ENCODE measurements at regions not wholly inside any gene's neighbourhood (a gene's known extent, or its start where the extent isn't known, plus 50 kb on each side); places are given as distances from the start of the nearest gene placed in this dataset.

DNA sequence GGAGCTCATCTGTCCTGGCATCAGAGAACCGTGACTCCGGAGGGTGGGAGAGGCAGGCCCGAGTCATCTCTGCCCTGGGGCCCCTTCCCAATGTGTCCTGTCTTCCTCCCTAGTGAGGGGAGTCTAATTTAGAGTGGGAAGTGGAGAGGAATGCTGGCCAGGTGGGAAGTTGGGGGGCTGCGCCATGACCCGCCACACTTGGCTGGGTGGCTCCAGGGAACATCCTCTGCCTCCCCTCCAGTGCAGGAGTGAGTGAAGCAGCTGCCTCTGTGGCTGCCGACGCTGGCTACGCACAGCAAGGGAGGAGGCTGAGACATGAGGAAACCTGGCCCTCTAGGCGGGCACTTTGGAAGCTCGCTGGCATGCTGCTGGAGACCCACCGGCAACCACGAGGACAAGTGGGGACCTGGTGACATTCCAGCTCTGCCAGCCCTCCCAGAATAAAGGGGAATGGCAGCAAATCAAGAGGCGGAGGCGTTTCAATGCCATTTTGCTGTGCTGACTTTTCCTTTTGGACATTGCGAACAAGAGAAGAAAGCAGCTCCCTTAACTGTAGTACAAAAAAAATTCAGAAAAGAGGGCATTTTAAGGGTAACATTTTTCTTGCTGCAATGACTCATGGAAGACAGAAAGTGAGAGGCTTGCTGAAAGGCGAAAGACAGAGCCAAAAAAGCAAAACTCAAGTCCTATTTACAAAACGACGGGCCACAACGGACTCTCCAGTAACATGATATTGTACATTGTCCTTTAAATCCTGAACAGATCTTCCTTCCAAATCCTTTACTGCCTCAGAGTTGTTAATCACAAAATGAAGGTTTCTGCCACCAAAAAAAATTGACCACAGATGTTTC lies 121.2 kb upstream of the PITRM1 start:
- no peak for DNase-seq (ENCODE audit: low read depth in 4 of 4, low spot score in 3 of 4)

DNA sequence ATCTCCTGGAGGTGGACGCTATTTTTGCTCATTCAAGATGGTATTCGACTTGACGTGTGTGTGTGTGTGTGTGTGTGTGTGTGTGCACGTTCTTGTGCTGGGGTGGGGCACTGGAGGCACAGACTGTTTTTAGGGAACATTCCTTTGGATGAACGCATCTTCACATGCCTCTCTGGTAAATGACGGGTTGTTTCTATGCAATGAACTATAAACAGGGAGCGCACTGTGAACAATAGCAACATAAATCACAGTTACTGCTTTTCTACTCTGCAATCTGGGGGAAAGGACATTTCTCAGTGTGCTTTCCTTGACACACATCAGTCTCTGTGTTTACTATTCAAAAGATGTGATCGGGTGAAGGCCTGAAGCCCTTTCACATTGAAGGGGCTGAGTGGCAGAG lies 120.1 kb upstream of the PITRM1 start:
- DNase-seq (ENCODE audit: low read depth in 4 of 4, low spot score in 3 of 4) = no peak

DNA sequence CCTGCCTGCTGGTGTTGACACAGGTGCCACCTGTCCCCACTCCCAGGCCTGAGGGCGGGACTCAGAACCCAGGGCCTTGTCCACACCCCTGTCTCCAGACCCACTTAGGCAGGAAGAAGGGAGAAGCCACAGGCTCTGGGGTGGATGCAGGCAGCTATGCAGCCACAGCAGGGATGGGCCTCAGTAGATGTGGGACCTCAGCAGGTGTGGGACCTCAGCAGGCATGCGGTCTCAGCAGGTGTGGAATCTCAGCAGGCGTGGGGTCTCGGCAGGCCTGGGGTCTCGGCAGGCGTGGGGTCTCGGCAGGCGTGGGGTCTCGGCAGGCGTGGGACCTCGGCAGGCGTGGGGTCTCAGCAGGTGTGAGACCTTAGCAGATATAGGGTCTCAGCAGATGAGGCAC lies 118.0 kb upstream of the PITRM1 start:
- DNase-seq (ENCODE audit: low read depth in 4 of 4, low spot score in 3 of 4) = no peak

DNA sequence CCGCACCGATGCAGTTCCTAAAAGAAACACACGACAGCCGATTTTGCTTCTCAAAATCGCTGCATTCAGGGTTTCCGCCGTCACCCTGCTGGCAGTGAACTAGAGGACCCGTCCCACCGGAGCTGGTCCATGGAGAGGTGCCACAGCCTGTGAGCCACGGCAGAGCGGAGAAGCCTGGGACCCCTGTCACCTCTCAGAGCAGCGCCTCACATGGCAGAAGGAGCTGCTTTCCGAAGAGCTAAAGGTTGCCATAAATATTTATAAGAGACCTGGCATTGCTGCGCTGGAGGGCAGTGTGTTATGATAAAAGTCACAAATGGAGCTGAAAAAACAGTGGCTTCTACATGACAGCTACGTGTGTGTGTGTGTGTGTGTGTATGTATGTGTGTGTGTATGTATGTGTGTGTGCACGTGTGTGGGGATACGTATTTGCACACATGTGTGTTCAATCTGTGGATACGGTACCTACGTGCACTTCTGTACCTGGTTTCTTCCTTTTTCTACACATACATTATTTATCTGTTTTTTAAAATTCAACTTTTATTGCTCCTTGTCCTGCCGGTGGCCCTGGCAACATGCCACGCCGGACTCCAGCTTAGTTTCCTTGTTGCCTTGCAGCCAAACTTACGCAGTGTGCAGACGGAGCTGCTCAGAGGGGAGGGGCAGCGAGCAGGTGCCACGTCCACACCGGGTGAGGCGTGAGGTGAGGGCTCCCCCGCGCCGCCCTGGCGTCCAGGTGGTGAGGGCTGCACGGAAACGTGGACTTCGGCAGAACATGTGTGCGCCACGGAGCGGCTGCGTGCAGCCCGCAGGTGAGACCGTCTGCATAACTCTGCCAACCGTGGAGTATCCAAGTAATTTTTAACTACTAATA lies 115.2 kb upstream of the PITRM1 start:
- DNase-seq (ENCODE audit: low read depth in 4 of 4, low spot score in 3 of 4) = no peak

DNA sequence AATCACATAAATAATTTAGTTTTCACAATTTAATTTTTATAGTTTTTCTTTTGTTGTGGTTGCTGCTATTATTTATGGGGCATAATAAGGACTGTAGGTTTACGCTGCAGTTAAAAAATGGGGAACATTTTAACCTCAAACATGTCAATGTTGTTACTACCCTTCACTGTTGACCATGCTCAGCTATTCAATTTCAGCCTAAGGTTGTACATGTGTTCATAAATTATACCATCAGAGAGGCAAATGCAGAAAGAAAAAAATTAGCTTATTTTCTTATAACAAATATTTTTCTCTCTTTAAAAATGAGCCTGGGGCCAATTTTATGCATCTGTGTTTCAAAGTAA lies 110.1 kb upstream of the PITRM1 start:
- no peak for DNase-seq (ENCODE audit: low read depth in 4 of 4, low spot score in 3 of 4)

DNA sequence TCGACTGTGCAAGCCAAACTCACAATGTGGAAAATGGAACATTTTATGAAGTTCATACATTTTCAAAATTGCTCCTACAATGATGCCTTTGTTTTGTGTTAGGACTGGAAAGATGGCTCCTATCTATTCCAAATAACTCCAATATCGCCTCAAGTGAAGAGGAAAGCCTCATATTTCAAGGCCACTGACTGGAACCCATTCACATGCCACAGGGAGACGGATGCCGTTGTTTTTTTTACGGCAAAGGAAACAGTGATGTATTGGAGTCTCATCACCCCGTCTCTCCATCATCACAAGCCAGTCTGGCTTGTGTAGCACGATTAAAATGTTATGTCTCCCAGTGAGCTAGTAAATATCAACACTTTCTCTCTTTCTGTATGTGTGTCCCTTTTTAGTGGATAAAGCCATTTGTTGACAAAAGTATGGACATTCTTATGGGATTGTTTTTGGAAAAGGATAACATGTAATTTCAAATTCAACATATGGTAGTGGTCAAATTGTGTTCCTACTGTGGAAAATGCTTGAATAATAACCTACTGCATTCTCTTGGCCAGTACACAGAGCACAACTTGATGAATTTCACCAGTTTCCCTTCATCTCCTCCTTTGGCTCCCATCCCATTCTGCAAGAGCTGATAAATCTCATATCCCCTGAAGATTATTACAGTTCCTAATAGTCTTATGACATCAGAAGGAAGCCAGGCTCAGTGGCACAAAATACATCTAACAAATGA lies 109.5 kb upstream of the PITRM1 start:
- no peak for DNase-seq (ENCODE audit: low read depth in 4 of 4, low spot score in 3 of 4)

DNA sequence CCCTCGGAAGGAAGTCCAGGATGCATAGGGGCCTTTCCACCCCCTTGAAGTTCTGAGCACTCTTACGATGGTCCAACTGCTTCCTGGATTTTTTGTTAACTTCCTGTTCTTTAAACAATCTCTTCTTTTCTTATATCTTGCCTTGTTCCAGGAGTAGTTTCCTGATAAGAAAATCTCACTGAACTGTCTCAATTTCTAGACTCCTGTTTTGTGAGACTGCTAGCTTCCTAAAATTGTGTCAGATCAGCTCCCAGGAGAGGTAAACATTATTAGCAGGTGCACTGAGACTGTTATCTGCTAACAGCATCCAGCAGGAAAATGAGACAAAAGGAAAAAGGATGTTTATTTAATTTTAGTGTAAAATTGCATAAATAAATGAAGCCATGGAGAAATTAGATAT lies 106.2 kb upstream of the PITRM1 start:
- no peak for DNase-seq (ENCODE audit: low read depth in 4 of 4, low spot score in 3 of 4)

DNA sequence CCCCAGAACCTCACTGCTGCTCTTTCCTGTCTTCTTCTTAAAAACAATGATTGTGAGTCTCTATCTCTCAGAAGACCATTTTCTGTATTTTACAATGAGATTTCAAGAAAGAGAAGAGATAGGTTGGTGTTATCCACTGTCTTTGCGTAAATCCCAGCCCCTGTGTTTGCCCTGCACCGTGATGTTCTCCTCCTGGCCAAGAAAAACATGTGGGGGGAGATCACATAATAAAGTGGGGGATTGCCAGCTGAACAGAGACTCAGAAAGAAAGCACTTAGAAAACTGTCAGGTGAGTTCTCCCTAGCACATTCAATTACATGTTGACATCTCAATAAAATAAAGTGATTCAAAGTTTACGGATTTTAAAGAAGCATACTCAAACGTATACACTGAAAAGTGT lies 105.0 kb upstream of the PITRM1 start:
- no peak for DNase-seq (ENCODE audit: low read depth in 4 of 4, low spot score in 3 of 4)

DNA sequence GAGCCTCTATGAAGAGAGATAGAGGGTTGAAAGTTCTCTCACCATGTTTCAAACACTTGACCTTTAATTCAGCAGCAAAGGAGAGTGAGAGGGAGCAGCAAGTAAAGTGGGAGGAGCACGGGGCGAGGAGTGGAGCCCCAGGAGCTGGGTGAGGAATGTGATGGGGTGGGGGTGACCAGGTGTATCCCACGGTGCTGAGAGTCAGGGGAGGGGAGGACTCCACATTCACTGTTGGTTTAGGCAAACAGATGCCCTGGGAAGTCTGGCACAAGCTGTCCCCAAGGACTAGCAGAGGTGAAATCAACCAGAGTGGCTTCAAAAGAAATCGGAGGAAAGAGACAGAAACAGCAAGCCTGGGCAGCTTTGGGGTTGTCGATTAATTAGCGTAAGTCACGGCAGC lies 101.8 kb upstream of the PITRM1 start:
- no peak for DNase-seq (ENCODE audit: low read depth in 4 of 4, low spot score in 3 of 4)

DNA sequence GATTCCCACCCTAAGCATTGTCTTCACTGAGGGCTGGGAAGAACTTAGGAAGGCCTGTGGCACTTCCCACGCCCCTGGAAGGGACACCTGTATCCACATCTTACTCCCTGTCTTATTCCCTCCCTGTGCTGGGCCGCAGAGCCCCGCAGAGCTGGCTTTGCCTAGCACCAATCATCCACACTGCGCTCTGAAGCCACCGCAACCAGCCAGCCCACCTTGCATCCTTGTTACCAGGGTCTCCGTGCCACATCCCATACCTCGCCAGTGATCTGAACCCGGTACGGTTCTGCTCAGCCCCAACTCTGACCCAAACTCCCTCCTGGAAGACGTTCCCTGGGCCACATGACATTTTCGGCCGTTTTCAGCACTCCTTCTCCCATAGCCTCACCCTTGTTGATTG lies 101.4 kb upstream of the PITRM1 start:
- DNase-seq (ENCODE audit: low read depth in 4 of 4, low spot score in 3 of 4) = no peak

DNA sequence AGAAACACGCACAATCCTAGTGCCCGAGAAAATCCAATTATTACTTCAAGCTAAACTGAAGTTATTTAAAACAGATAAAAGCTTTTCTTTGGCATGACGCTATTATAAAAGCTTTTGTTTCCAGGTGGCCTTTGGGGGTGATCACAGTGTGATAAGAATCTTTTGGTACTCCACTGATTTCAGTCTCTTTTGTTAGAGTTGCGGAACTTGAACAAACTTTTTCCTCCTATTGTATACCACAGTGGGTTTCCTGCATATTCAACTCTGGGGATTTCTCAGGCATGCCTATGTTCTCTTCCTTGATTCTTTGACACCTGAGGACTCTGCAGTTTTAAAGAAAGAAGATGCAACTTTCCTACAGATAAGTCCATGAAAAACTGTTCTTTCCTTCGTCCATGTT lies 99.7 kb upstream of the PITRM1 start:
- DNase-seq (ENCODE audit: low read depth in 4 of 4, low spot score in 3 of 4) = no peak

DNA sequence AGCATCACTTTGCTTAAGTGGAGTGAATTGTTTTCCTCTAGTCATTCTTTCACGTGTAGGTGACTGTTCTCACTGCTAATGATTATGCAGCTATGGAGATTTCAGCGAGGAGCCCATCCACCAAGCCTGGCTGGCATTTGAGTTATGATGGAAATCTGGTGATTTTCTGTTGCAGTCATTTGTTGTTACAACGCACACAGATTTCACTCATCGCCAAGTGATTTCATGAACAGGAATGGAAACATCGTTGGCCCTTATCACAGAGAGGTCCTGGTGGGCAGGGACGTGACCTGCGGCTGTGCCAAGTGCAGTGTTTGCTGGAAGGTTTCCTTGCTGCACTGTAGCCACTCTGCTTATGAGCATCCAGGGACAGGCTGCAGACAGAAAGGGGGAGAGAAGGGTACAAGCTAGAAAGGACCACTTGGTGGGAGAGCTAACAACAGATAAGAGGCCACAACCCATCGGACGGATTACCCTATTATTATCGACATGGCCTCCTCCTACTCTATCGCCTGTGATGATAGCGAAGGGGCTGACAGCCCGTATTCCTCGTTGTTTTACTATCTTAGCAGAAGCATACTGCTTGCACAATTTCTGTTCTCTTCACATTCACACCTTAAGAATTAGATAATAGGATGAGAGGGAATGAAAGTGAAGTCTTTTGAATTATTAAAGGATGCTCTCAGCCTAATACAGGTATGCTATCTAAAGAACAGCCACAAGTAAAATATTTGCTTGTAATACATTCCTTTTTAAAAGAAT lies 99.0 kb upstream of the PITRM1 start:
- no peak for DNase-seq (ENCODE audit: low read depth in 4 of 4, low spot score in 3 of 4)

DNA sequence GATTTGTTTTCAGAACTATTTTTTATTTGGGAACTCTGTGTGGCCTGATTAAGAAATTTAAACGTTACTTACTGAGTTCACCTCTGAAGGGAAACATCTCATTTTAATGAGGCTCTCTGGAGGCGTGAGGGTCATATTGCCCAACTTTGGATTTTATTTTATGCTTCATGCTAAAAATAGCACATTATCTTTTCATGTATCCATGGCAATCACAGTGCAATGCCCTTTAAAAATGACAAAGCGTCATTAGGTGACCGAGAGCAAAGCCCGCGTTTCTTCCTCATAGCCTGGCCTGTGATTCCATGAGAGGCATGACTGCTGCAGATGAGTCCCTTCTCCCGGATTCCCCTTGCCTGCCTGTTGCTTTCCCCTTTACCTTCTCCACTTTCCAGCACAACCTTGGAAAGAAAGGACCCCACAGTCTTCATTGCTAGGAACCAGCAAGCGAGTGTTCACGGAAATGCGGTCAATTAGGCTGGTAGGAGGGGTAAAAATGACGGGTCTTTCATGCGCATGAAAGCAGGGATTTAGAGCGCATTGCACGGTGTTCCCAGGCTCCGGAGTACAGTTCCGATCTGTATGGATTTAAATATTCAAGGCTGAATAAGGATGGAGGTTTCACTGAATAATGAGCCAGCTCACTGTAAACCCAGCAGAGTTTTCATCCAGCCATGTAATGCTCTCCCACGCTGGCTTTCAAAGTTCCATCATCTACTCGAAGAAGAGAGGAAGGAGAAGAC lies 98.2 kb upstream of the PITRM1 start:
- no peak for DNase-seq (ENCODE audit: low read depth in 4 of 4, low spot score in 3 of 4)

DNA sequence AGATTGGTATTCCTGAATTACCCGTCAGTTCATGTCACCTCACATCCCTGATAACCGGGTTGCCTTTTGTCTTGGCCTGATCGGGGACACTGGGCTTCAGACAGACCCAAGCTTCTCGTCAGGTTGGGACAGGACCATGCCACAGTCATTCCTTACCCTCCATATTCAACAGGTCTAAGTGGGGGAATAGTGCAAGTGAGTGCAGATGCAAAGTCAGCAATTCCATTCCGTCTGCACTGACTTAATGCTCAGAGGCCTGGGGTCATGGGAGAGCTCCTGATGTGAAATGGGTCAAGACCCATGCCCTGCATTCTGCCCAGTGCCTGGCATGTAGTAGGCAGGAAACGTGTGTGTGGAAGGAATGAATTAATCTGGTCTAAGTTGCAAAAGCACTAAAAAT lies 95.4 kb upstream of the PITRM1 start:
- DNase-seq (ENCODE audit: low read depth in 4 of 4, low spot score in 3 of 4) = no peak

DNA sequence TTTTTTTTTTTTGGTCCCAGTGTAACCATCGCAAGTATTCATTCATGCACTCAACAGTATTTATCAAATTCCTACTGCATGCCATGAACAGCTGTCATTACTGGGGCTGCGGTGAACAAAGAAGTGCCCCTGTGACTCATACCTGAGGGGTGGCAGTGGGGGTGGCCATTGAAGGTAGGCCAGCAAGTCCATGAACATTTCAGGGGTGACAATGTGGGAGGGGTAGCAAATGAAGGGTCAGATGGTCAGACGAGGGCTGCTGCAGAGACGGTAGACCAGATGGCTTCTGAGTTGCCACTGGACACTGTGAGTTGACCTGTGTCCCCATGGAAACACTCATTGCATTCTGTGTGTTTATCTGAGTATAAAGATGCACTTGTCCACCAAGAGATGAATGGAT lies 92.5 kb upstream of the PITRM1 start:
- DNase-seq (ENCODE audit: low read depth in 4 of 4, low spot score in 3 of 4) = no peak

DNA sequence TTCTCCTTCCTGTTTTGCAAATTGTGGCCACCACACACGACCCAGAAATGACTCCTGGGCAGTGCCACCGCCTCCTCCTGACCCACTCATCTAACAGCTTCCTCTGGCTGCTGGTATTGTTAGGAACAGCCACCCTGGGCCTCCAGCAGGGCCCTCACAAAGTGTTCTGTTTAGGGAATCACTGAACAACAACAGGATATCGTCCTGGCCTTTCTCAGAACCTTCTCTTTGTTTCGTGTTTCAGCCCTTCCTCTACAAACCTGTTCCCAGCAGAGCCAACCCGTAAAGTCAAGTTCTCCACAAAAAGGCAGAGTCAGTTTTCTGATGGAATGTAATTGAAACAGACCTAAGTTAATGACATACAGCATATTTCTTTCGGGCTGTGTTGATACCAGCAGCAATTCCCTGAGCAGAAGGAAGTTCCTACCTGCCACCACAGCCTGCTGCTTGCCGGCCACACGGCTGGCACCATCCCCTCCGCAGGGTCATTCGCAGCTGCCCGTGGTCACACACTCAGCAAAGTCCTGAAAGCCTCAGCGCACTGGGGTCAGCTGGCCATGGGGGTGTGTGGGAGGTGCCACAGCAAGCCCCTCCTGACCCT lies 91.7 kb upstream of the PITRM1 start:
- DNase-seq (ENCODE audit: low read depth in 4 of 4, low spot score in 3 of 4) = no peak

DNA sequence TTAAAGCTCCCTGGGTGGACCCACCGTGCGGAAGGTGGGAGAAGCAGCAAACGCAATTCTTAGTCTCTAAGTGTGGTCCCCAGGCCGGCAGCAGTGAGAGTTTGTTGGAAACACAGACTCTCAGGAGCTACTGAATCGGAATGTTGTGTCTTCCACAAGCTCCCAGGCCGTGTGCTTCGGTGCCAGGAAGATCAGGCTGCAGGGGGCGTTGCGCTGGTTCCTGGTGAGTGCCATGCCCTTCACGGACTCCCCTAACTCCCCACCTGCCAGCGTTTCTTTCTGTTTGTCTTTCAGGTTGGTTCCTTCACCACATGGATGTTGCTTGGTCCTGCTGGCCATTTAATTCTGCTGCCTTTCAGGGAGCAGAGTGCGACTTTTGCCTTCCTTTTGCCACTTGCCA lies 91.2 kb upstream of the PITRM1 start:
- DNase-seq (ENCODE audit: low read depth in 4 of 4, low spot score in 3 of 4) = no peak

DNA sequence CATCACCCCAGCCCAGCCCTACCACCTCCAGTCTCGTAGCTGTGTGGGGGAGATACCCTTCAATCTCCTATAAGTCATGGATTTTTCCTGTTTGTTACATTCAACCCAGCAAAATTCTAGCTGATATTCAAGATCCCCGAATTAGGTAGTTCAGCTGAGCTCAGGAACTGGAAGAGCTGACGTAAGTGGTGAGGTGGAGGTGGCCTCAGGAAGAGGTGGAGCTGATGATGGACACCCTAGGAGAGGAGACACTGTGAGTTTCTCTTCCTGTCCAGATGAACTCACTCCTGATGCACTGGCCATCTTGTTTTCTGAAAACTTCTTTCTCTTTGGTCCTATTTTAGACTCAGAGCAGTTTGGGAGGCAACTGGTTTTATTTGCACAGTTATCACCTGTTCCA lies 90.5 kb upstream of the PITRM1 start:
- no peak for DNase-seq (ENCODE audit: low read depth in 4 of 4, low spot score in 3 of 4)

DNA sequence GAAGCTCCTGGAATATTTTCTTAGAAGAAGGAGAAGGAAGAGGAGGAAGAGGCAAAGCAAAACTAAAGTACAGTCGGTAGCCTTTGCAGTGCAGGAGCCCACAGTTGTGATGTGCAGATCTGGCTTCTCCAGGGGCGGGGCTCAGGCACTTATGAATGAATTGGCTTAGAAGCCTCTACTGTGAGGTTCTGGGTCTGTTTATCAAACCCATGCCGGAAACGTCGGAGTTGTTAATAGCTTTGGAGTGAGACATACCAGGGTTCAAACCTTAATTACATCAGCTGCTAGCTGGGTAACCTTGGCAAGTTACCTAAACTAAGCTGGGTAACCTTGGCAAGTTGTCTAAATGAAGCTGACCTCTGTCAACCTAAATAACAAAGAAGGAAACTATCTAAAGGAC lies 89.3 kb upstream of the PITRM1 start:
- DNase-seq (ENCODE audit: low read depth in 4 of 4, low spot score in 3 of 4) = no peak

Data from left renal pelvis (tissue), 4 donors.